HEK293 (cell line): ENCODE measurements at regions not wholly inside any gene's neighbourhood (a gene's known extent, or its start where the extent isn't known, plus 50 kb on each side); places are given as distances from the start of the nearest gene placed in this dataset.
"Not testable (repeated sequence)": the region's sequence is repeated elsewhere in the genome, so short reads cannot be mapped to it uniquely, and the experiment has no call there.

Experiments
- CTCF ChIA-PET: fragments of 350-600 bp; formaldehyde crosslinking; extraction: SDS; loops from one replicate; lab custom pipeline; 2021; ENCODE audit warnings: antibody characterized with exemption; lab: Yijun Ruan, JAX
- POLR2A ChIA-PET: fragments of 300-600 bp; formaldehyde crosslinking; extraction: SDS; loops from one replicate; lab custom pipeline; 2020; ENCODE audit warnings: antibody characterized with exemption, inconsistent platforms; lab: Yijun Ruan, JAX
- H3K27ac ChIP-seq: fragments of 200-500 bp; sonication (Bioruptor generic); 2 replicates; pipeline ENCODE4 v1.5.1; 2014; ENCODE audit warnings: low read depth, low read length, control low read depth, inconsistent platforms; ENCODE audit errors: extremely low read depth
- H3K36me3 ChIP-seq, 2 experiments: fragments of 200-500 bp in 1 of 2; sonication (Bioruptor generic) in 1 of 2; 1 replicate in 1 of 2; 2 replicates in 1 of 2; pipeline ENCODE4 v1.5.1; 2014 to 2017; ENCODE audit warnings: inconsistent platforms in 2 of 2, low read length in 2 of 2; ENCODE audit not compliant: control insufficient read depth in 2 of 2, insufficient read depth in 1 of 2
- H3K4me1 ChIP-seq: fragments of 200-500 bp; sonication (Bioruptor generic); 2 replicates; pipeline ENCODE4 v1.5.1; 2014; ENCODE audit warnings: mild to moderate bottlenecking, low read length, inconsistent platforms; ENCODE audit not compliant: control insufficient read depth, insufficient read depth
- H3K4me3 ChIP-seq: 2 replicates; pipeline ENCODE4 v1.5.1; 2011; ENCODE audit warnings: low read depth, mild to moderate bottlenecking, control low read depth, low read length, moderate library complexity
- H3K9me3 ChIP-seq: fragments of 200-500 bp; sonication (Bioruptor generic); 2 replicates; pipeline ENCODE4 v1.5.1; 2014; ENCODE audit warnings: low read depth, low read length, inconsistent platforms; ENCODE audit not compliant: control insufficient read depth, insufficient read depth
- GLI4 ChIP-seq: fragments of 450-650 bp; formaldehyde crosslinking; IDR thresholded peaks from 2 replicates; pipeline ENCODE4 v1.5.1; 2016; ENCODE audit warnings: missing biosample characterization, missing genetic modification characterization
- GLIS2 ChIP-seq: fragments of 450-650 bp; formaldehyde crosslinking; IDR thresholded peaks from 2 replicates; pipeline ENCODE4 v1.5.1; 2016; ENCODE audit warnings: missing biosample characterization, missing genetic modification characterization
- KLF16 ChIP-seq: fragments of 450-650 bp; formaldehyde crosslinking; IDR thresholded peaks from 2 replicates; pipeline ENCODE4 v1.5.1; 2017; ENCODE audit warnings: missing biosample characterization, missing genetic modification characterization
- REST ChIP-seq: fragments of 450-650 bp; formaldehyde crosslinking; IDR thresholded peaks from 2 replicates; pipeline ENCODE4 v1.5.1; 2016; ENCODE audit warnings: missing biosample characterization, missing genetic modification characterization
- ZBTB7A ChIP-seq: fragments of 450-650 bp; formaldehyde crosslinking; IDR thresholded peaks from 2 replicates; pipeline ENCODE4 v1.5.1; 2016; ENCODE audit warnings: low read depth, missing biosample characterization, missing genetic modification characterization
- ZBTB8A ChIP-seq: fragments of 450-650 bp; formaldehyde crosslinking; IDR thresholded peaks from 2 replicates; pipeline ENCODE4 v1.5.1; 2016; ENCODE audit warnings: missing biosample characterization, missing genetic modification characterization
- ZNF148 ChIP-seq: fragments of 450-650 bp; formaldehyde crosslinking; IDR thresholded peaks from 2 replicates; pipeline ENCODE4 v1.5.0; 2017; ENCODE audit warnings: missing biosample characterization, missing genetic modification characterization, borderline replicate concordance
- ZNF211 ChIP-seq: fragments of 450-650 bp; formaldehyde crosslinking; IDR thresholded peaks from 2 replicates; pipeline ENCODE4 v1.5.1; 2016; ENCODE audit warnings: low read depth, missing biosample characterization, missing genetic modification characterization
- ZNF354C ChIP-seq: fragments of 450-650 bp; formaldehyde crosslinking; IDR thresholded peaks from 2 replicates; pipeline ENCODE4 v1.5.1; 2016; ENCODE audit warnings: missing biosample characterization, missing genetic modification characterization, low read depth, borderline replicate concordance
- ZNF394 ChIP-seq: fragments of 450-650 bp; formaldehyde crosslinking; IDR thresholded peaks from 2 replicates; pipeline ENCODE4 v1.5.1; 2016; ENCODE audit warnings: missing biosample characterization, missing genetic modification characterization, mild to moderate bottlenecking, moderate library complexity, borderline replicate concordance
- ZNF416 ChIP-seq: fragments of 450-650 bp; formaldehyde crosslinking; IDR thresholded peaks from 2 replicates; pipeline ENCODE4 v1.5.1; 2016; ENCODE audit warnings: missing biosample characterization, missing genetic modification characterization
- ZNF426 ChIP-seq: fragments of 450-650 bp; formaldehyde crosslinking; IDR thresholded peaks from 2 replicates; pipeline ENCODE4 v1.5.1; 2017; ENCODE audit warnings: missing biosample characterization, missing genetic modification characterization, mild to moderate bottlenecking, inconsistent platforms, moderate library complexity
- ZNF433 ChIP-seq: fragments of 450-650 bp; formaldehyde crosslinking; IDR thresholded peaks from 2 replicates; pipeline ENCODE4 v1.5.1; 2016; ENCODE audit warnings: missing biosample characterization, missing genetic modification characterization, low read depth
- ZNF510 ChIP-seq: fragments of 450-650 bp; formaldehyde crosslinking; IDR thresholded peaks from 2 replicates; pipeline ENCODE4 v1.5.1; 2018; ENCODE audit warnings: mild to moderate bottlenecking, missing genetic modification characterization, missing biosample characterization; ENCODE audit not compliant: insufficient replicate concordance
- ZNF518A ChIP-seq: fragments of 450-650 bp; formaldehyde crosslinking; conservative IDR thresholded peaks from 2 replicates; pipeline ENCODE4 v1.5.1; 2016; ENCODE audit warnings: low read depth, missing biosample characterization, missing genetic modification characterization
- ZNF549 ChIP-seq: fragments of 450-650 bp; IDR thresholded peaks from 2 replicates; pipeline ENCODE4 v1.5.1; 2018; ENCODE audit warnings: missing biosample characterization, missing genetic modification characterization, mild to moderate bottlenecking, inconsistent platforms, moderate library complexity
- ZNF555 ChIP-seq: fragments of 450-650 bp; formaldehyde crosslinking; conservative IDR thresholded peaks from 2 replicates; pipeline ENCODE4 v1.5.1; 2017; ENCODE audit warnings: missing biosample characterization, mild to moderate bottlenecking, missing genetic modification characterization, inconsistent platforms
- ZNF623 ChIP-seq: fragments of 450-650 bp; formaldehyde crosslinking; IDR thresholded peaks from 2 replicates; pipeline ENCODE4 v1.5.1; 2016; ENCODE audit warnings: missing biosample characterization, missing genetic modification characterization
- ZNF654 ChIP-seq: fragments of 450-650 bp; formaldehyde crosslinking; IDR thresholded peaks from 2 replicates; pipeline ENCODE4 v1.5.1; 2016; ENCODE audit warnings: low read depth, missing biosample characterization, missing genetic modification characterization
- ZNF76 ChIP-seq: fragments of 450-650 bp; formaldehyde crosslinking; IDR thresholded peaks from 2 replicates; pipeline ENCODE4; 2016; ENCODE audit warnings: low read depth, missing biosample characterization, missing genetic modification characterization, borderline replicate concordance
- ZNF785 ChIP-seq: fragments of 450-650 bp; formaldehyde crosslinking; IDR thresholded peaks from 2 replicates; pipeline ENCODE4 v1.5.1; 2016; ENCODE audit warnings: missing biosample characterization, missing genetic modification characterization

DNA sequence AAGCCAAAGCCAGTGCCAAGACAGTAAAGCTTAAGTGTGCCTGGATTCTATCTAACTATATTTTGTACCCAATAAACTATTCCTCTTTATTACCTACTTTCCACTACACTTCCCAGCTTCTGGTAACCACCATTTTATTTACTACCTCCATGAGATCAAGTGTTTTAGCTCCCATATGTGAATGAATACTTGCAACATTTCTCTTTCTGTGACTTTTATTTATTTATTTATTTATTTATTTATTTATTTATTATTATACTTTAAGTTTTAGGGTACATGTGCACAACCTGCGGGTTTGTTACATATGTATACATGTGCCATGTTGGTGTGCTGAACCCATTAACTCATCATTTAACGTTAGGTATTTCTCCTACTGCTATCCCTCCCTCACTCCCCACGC lies 582.1 kb downstream of the AMY1C start (continued):
- TF ChIP-seq REST (tag by site-specific recombination) (0 out of 2 replicates have a peak, but pooled peaks have one; percentile 27), ZNF785 (tag by site-specific recombination) (no peak), ZNF211 (no peak), ZNF555 (tag by site-specific recombination) (peak; percentile 63), ZNF510 (tag by site-specific recombination) (peak; percentile 39), GLI4 (tag by site-specific recombination) (no peak), ZBTB8A (peak; percentile 45), ZNF354C (tag by site-specific recombination) (no peak), ZNF654 (tag by site-specific recombination) (peak; percentile 13; the same call in 1 of the 2 replicates), ZNF416 (tag by site-specific recombination) (no peak), ZNF549 (no peak), ZNF518A (tag by site-specific recombination) (peak; percentile 67), ZNF394 (tag by site-specific recombination) (peak; percentile 66; the same call in 1 of the 2 replicates), ZNF433 (0 out of 2 replicates have a peak, but pooled peaks have one; percentile 29), ZBTB7A (tag by site-specific recombination) (no peak), ZNF623 (tag by site-specific recombination) (peak; percentile 32; the same call in 1 of the 2 replicates), ZNF148 (tag by site-specific recombination) (no peak), KLF16 (tag by site-specific recombination) (no peak), GLIS2 (no peak), ZNF76 (no peak), ZNF426 (tag by site-specific recombination) (peak; percentile 60)

GRCh38 chr1:104337927-104338326 lies 588.2 kb downstream of the AMY1C start:
- H3K27ac ChIP-seq, H3K4me1 ChIP-seq, POLR2A ChIA-PET, H3K9me3 ChIP-seq, H3K36me3 ChIP-seq, CTCF ChIA-PET, H3K4me3 ChIP-seq: not testable (repeated sequence)
